ENCODE measurements at regions not wholly inside any gene's neighbourhood (a gene's known extent, or its start where the extent isn't known, plus 50 kb on each side); places are given as distances from the start of the nearest gene placed in this dataset.

DNA sequence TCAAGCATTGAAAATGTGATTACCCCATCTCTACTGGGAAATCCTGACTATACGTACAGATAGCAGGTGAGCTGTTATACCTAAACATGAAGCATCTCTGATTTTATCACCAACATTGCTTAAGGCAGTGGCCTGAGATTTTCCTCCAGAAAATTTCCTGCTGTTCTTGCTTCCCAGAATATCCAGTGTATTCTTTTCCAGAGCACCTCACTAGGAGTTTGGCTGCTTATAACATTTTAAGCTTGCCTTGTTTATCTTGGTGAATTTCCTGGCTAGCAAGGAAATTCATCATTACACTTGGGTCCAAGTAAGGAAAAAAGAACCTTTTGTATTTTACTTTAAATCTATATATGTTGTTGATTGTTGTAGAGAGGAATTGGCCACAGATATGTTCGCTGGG lies 73.0 kb upstream of the CLCN4 start:
- DNase-seq = peak in 1 of 14 donors; percentile 6

- no peak for DNase-seq
Measured at GRCh38 chrX:10085223-10085622, 71.6 kb upstream of the CLCN4 start.

DNA sequence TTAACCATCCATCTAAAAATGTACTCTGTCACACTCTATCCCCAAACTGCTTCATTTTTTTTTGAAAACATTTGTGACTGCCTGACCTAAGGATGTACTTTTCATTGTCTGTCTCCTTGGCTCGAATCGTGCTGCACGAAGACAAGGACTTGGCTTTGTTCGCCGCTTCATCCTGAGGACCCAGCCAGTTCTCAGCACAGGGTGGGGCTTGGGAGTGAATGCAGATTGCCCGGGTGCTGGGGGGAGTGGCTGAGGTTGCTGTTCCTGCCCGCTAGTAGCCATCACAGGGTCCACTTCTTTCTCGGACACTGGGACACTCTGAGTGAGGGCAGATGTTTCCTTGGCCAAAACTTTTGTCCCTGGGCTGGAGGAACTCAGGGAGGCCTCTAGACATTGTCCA lies 70.1 kb upstream of the CLCN4 start:
- DNase-seq = no peak

- DNase-seq = no peak
Measured at GRCh38 chrX:10087391-10087790, 69.4 kb upstream of the CLCN4 start.

- DNase-seq = peak in 1 of 14 donors; percentile 58
Measured at GRCh38 chrX:10089378-10089795, 67.4 kb upstream of the CLCN4 start.

GRCh38 chrX:10090319-10090718 lies 66.5 kb upstream of the CLCN4 start:
- DNase-seq = no peak

DNA sequence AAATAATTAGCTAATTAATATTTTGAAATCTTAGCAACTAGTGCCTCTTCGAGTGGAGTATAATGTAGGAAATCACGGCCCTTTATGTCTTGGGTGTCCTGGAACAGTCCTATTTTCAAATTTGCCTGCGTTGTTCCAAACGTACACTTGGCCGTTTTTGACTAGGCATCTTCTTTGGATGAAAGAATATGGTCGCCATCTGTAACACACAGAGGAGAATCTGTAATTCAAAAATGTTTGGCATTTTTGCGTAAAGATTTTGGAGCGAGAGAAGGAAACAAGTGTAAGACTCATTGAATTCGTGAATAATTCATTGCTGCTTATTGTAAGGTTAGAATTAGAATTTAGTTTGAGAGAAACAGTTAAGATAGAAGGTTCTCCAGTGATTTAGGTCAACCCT lies 61.5 kb upstream of the CLCN4 start:
- no peak for DNase-seq

- no peak for DNase-seq
Measured at GRCh38 chrX:10095698-10096432, 60.9 kb upstream of the CLCN4 start.

DNA sequence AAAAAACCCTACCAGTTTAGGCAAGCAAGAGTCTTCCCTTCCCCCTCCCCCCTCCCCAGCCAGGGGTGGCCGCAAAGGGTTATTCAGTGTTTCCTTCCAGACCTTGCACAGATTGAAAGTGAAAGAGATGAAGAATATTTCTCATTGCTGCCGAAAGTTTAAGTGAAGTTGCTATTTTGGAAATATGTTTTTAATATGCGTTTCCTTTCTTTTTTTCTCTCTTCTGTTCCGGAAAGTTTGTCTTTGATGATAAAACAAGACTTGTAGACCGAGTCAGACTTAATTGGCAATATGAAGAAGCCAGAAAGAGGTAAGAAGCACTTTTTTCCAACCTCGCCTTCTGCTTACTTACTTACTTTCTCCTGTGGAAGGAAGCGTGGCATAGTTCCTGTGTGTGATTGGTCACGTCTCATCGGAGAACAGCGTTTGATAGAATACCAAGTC lies 58.5 kb upstream of the CLCN4 start:
- DNase-seq = no peak

- DNase-seq = no peak
Measured at GRCh38 chrX:10099411-10099810, 57.4 kb upstream of the CLCN4 start.

GRCh38 chrX:10101269-10101668 lies 55.5 kb upstream of the CLCN4 start:
- no peak for DNase-seq

DNA sequence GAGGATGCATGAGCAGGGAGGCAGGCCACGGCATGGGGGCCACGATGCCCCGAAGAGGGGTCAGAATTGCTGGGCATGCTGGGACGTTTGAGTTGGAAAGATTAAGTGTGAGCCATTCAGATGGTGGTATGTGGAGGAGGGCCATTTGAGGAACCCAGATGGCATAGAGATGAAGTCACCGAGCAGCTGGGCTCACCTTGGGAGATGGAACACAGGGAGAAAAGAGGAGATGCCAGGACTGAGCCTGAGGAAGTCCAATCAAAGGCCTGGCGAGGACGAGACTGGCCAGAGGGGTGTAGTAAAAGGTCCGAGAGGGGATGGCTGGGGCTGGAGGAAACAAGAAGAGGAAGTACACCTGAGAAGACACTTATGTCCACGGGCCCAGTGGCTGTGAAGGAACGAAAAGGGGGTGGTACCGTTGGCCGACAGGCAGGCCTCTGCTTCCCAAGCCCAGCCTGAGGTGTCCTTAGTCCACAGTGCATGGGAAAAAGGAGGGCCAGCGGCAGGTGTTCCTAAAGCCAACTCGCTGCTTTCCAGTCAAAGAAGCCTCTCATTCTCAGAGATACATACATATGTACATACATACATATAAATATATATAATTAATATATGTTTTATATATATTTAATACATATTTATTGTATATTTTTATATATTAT lies 54.6 kb upstream of the CLCN4 start:
- DNase-seq = peak in 1 of 14 donors; percentile 58

DNA sequence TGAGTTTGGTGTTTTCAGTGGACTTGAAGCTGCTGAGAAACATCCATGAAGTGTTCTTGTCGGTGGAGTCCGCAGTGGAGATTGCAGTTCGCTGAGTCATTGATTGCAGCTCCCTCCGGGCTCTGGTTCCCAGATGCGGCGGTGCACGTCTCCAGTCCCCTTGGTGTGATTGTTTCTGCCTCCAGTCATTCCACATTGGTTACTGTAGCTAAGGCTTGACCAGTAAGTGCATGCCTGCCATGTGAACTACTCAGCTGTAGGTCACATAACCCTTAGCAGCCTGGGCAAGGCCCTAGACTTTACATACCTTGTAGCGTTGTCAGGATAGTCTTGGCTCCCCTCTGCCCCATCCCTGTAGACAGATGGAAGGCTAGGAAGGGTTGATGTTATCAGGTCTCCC lies 53.8 kb upstream of the CLCN4 start:
- DNase-seq = no peak

- peak in 1 of 14 donors; percentile 49 for DNase-seq
Measured at GRCh38 chrX:10104958-10105658, 51.7 kb upstream of the CLCN4 start.

- DNase-seq = no peak
Measured at GRCh38 chrX:10106806-10107205, 50.0 kb upstream of the CLCN4 start.
